ENCODE measurements at regions not wholly inside any gene's neighbourhood (a gene's known extent, or its start where the extent isn't known, plus 50 kb on each side); places are given as distances from the start of the nearest gene placed in this dataset.

- no peak for TF ChIP-seq CTCF (IDR thresholded peaks at IDR 0.05; ENCODE audit: borderline replicate concordance, extremely low read depth, low read length, poor library complexity, severe bottlenecking)
- no peak for TF ChIP-seq EZH2 (IDR thresholded peaks at IDR 0.05; ENCODE audit: borderline replicate concordance, low read depth, low read length, severe bottlenecking)
Measured at GRCh38 chr10:118407777-118408176, 65.7 kb upstream of the FAM204A start.

Data from DND-41 (cell line).